Keratinocyte (primary cell): ENCODE measurements at regions not wholly inside any gene's neighbourhood (a gene's known extent, or its start where the extent isn't known, plus 50 kb on each side); places are given as distances from the start of the nearest gene placed in this dataset.

ENCODE experiments used
- DNase-seq: peaks from one replicate; pipeline ENCODE4 v3.0.0-alpha.2; 2011; ENCODE audit warnings: low read depth, missing footprints, low spot score
- FAIRE-seq: peaks from 2 replicates; lab custom pipeline; 2011; peaks lifted over from hg19 to GRCh38; lab: Jason Lieb, UNC
- H2AFZ ChIP-seq: 2 replicates; pipeline ENCODE4 v1.6.0; 2012; ENCODE audit warnings: low read length, control low read depth, inconsistent platforms; ENCODE audit not compliant: control insufficient read depth
- H3K27ac ChIP-seq: 2 replicates; pipeline ENCODE4 v1.5.1; 2011; ENCODE audit warnings: low read length; ENCODE audit not compliant: control insufficient read depth, insufficient read depth
- H3K27me3 ChIP-seq: 3 replicates; pipeline ENCODE4 v1.6.0; 2011; ENCODE audit warnings: low read length; ENCODE audit not compliant: control insufficient read depth, insufficient read depth; ENCODE audit errors: extremely low read depth
- H3K36me3 ChIP-seq, 2 experiments: 2 replicates in 1 of 2; 3 replicates in 1 of 2; pipeline ENCODE4 v1.5.1; 2011; ENCODE audit warnings: low read length in 2 of 2, mild to moderate bottlenecking in 1 of 2; ENCODE audit not compliant: control insufficient read depth in 2 of 2, insufficient read depth in 2 of 2; ENCODE audit errors: extremely low read depth in 1 of 2
- H3K4me1 ChIP-seq: 3 replicates; pipeline ENCODE4 v1.5.1; 2011; ENCODE audit warnings: low read length; ENCODE audit not compliant: control insufficient read depth, insufficient read depth; ENCODE audit errors: extremely low read depth
- H3K4me2 ChIP-seq: 3 replicates; pipeline ENCODE4 v1.6.0; 2011; ENCODE audit warnings: low read depth, low read length; ENCODE audit not compliant: control insufficient read depth, insufficient read depth; ENCODE audit errors: extremely low read depth
- H3K4me3 ChIP-seq, 3 experiments: fragments of 200-600 bp in 1 of 3; sonication (generic) in 1 of 3; 2 replicates in 2 of 3; 3 replicates in 1 of 3; pipeline ENCODE4 v1.5.1; 2011 to 2016; ENCODE audit warnings: low read length in 3 of 3, mild to moderate bottlenecking in 3 of 3, control low read depth in 2 of 3, inconsistent platforms in 1 of 3, low read depth in 1 of 3, mixed read lengths in 1 of 3, mixed run types in 1 of 3, moderate library complexity in 1 of 3; ENCODE audit not compliant: control insufficient read depth in 2 of 3, insufficient read depth in 2 of 3; ENCODE audit errors: extremely low read depth in 1 of 3
- H3K79me2 ChIP-seq: 2 replicates; pipeline ENCODE4 v1.6.0; 2012; ENCODE audit warnings: low read length; ENCODE audit not compliant: control insufficient read depth, insufficient read depth
- H3K9ac ChIP-seq: 3 replicates; pipeline ENCODE4 v1.6.0; 2011; ENCODE audit warnings: low read length; ENCODE audit not compliant: control insufficient read depth, insufficient read depth; ENCODE audit errors: extremely low read depth
- H3K9me1 ChIP-seq: 3 replicates; pipeline ENCODE4 v1.6.0; 2011; ENCODE audit warnings: low read length; ENCODE audit not compliant: control insufficient read depth, insufficient read depth; ENCODE audit errors: extremely low read depth
- H3K9me3 ChIP-seq: 2 replicates; pipeline ENCODE4 v1.5.1; 2012; ENCODE audit warnings: low read depth, low read length; ENCODE audit not compliant: control insufficient read depth
- H4K20me1 ChIP-seq: 3 replicates; pipeline ENCODE4 v1.6.0; 2011; ENCODE audit warnings: low read length; ENCODE audit not compliant: control insufficient read depth, insufficient read depth; ENCODE audit errors: extremely low read depth
- EZH2 ChIP-seq: IDR thresholded peaks from one replicate; pipeline ENCODE4 v1.6.1; 2012; ENCODE audit warnings: inconsistent platforms, mild to moderate bottlenecking, low read length, moderate library complexity
- dilution Hi-C: fragments of 300-500 bp; cut with MboI; formaldehyde crosslinking; loops from one replicate; pipeline ENCODE4 v1.7.0; 2020; ENCODE audit warnings: low sequenced_read_pairs; ENCODE audit not compliant: extremely low pct_ligation_motif_present
- TF ChIP-seq, protein P1 (sequence below), 3 experiments: IDR thresholded peaks in 1 of 3; conservative IDR thresholded peaks in 1 of 3; optimal IDR thresholded peaks in 1 of 3; 2 replicates in 2 of 3; 3 replicates in 1 of 3; pipeline versions ENCODE3 to v1.5.1; 2011; ENCODE audit warnings: low read length in 3 of 3, mild to moderate bottlenecking in 3 of 3, moderate library complexity in 2 of 3, control low read depth in 1 of 3, inconsistent platforms in 1 of 3; ENCODE audit not compliant: insufficient read depth in 2 of 3; ENCODE audit errors: extremely low read depth in 1 of 3

- Histone ChIP-seq H3K79me2 (no peaks in the 10 kb centered on the region), H3K4me2 (no peak overlapping the region), H3K9me1 (no peaks in the 10 kb centered on the region), H3K27ac (no peak overlapping the region), H3K27me3 (peaks cover 3% of the 10 kb centered on the region), H3K9me3 (no peaks in the 10 kb centered on the region), H3K36me3 (no peaks in the 10 kb centered on the region), H2AFZ (no peak overlapping the region), H3K4me1 (no peaks in the 10 kb centered on the region), H4K20me1 (no peaks in the 10 kb centered on the region), H3K9ac (no peak overlapping the region), H3K4me3 (no peak overlapping the region)
- dilution Hi-C loops = loop anchor here (25.0 kb wide), 1 partner anchor 207 kb away; no protein-coding TSS in a partner anchor
- TF ChIP-seq, protein P1, sequence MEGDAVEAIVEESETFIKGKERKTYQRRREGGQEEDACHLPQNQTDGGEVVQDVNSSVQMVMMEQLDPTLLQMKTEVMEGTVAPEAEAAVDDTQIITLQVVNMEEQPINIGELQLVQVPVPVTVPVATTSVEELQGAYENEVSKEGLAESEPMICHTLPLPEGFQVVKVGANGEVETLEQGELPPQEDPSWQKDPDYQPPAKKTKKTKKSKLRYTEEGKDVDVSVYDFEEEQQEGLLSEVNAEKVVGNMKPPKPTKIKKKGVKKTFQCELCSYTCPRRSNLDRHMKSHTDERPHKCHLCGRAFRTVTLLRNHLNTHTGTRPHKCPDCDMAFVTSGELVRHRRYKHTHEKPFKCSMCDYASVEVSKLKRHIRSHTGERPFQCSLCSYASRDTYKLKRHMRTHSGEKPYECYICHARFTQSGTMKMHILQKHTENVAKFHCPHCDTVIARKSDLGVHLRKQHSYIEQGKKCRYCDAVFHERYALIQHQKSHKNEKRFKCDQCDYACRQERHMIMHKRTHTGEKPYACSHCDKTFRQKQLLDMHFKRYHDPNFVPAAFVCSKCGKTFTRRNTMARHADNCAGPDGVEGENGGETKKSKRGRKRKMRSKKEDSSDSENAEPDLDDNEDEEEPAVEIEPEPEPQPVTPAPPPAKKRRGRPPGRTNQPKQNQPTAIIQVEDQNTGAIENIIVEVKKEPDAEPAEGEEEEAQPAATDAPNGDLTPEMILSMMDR (optimal IDR thresholded peaks at IDR 0.05 in 1 of 3, IDR thresholded peaks at IDR 0.05 in 1 of 3, conservative IDR thresholded peaks at IDR 0.05 in 1 of 3; ENCODE audit: extremely low read depth in 1 of 3, insufficient read depth in 2 of 3, low read length in 3 of 3) = no peak
- no peak for TF ChIP-seq EZH2
- DNase-seq (no peak), FAIRE-seq (no peak)
Measured at GRCh38 chr3:139105154-139105702, 60.5 kb upstream of the PRR23C start.

DNA sequence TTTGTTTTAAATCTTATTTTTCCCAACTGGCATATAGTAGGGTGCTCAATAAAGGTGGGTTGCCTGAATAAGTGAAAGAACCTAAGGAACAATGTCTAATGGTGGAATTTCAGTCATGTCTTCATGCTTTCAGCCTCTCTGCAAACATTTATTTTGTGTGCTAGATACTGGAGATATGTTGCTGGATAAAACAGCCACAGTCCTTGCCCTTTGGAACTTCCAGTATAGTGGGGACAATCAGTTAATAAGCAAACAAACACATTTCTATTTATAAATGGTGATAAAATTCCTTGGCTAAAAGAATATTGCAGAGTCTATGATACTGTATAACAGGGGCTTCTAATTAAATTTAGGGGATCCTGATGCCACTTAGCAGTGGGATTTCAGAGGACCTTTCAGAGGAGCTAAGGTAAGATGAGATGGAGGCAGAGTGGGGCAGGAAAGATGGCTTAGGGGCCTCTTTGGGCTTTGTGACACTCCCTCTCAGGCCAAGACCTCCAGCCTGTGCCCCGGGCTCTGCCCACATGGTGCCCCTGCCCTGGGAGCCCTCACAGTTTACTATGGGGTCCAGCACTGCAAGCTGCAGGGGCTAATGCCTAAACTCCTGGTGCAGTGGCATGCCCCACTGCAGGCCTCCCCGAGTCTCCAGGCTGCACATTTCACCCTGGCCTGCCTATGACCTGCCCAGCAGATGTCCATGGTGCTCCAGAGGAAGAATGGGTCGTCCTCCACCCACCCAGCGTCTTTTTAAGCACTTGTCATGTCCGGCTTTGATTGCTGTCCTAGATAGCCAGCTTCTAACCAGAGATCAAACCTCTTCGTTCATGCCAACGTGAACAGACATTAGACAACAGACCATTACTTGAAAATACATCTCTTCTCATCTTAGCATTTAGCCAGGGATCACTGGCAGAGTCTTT is 61.6 kb upstream of the PRR23C start:
- Histone ChIP-seq H3K9ac (no peak overlapping the region), H3K4me1 (no peaks in the 10 kb centered on the region), H3K4me3 (no peak overlapping the region), H3K9me3 (no peaks in the 10 kb centered on the region), H3K9me1 (no peaks in the 10 kb centered on the region), H3K36me3 (no peaks in the 10 kb centered on the region), H3K79me2 (no peaks in the 10 kb centered on the region), H3K27me3 (peaks cover 7% of the 10 kb centered on the region), H4K20me1 (no peaks in the 10 kb centered on the region), H2AFZ (no peak overlapping the region), H3K4me2 (no peak overlapping the region), H3K27ac (no peak overlapping the region)
- TF ChIP-seq EZH2 = no peak
- TF ChIP-seq, protein P1 (optimal IDR thresholded peaks at IDR 0.05 in 1 of 3, IDR thresholded peaks at IDR 0.05 in 1 of 3, conservative IDR thresholded peaks at IDR 0.05 in 1 of 3; ENCODE audit: extremely low read depth in 1 of 3, insufficient read depth in 2 of 3, low read length in 3 of 3) = no peak
- DNase-seq = no peak
- FAIRE-seq = no peak
- dilution Hi-C loops = loop anchor here (25.0 kb wide), 1 partner anchor 206 kb away; no protein-coding TSS in a partner anchor
